Ovary (tissue), 7 donors: ENCODE measurements at regions not wholly inside any gene's neighbourhood (a gene's known extent, or its start where the extent isn't known, plus 50 kb on each side); places are given as distances from the start of the nearest gene placed in this dataset.
"Not testable (repeated sequence)": the region's sequence is repeated elsewhere in the genome, so short reads cannot be mapped to it uniquely, and the experiment has no call there.

Experiments
- DNase-seq, 5 donors: peaks; one replicate each; pipeline ENCODE4 v3.0.0-alpha.2; 2019 to 2020
- H3K27ac ChIP-seq, 2 donors: fragments of 200-600 bp; one replicate each; pipeline versions ENCODE4 v1.5.1 to v1.8.0; 2019 to 2022
- H3K27me3 ChIP-seq: fragments of 200-600 bp; one replicate; pipeline ENCODE4 v1.8.0; 2022
- H3K36me3 ChIP-seq: fragments of 200-600 bp; sonication (generic); one replicate; pipeline ENCODE4 v1.5.1; 2019
- H3K4me1 ChIP-seq: one replicate; pipeline ENCODE4 v1.8.1; 2013; ENCODE audit warnings: mild to moderate bottlenecking, moderate library complexity; ENCODE audit not compliant: insufficient read depth
- H3K4me3 ChIP-seq: fragments of 200-600 bp; sonication (generic); one replicate; pipeline ENCODE4 v1.5.1; 2017
- H3K9me3 ChIP-seq, 2 donors: fragments of 200-600 bp in 1 of 2; sonication (generic) in 1 of 2; one replicate each; pipeline versions ENCODE4 v1.5.1 to v1.8.1; 2013 to 2019; ENCODE audit warnings: mild to moderate bottlenecking in 1 of 2, moderate library complexity in 1 of 2
- CTCF ChIP-seq, 3 donors: fragments of 450-650 bp in 2 of 3; fragments of 200-600 bp in 1 of 3; IDR thresholded peaks; one replicate each; pipeline versions ENCODE4 v1.5.1 to v1.8.0; 2016 to 2022; ENCODE audit warnings: antibody characterized with exemption in 3 of 3, mild to moderate bottlenecking in 1 of 3
- EP300 ChIP-seq: sonication (generic); formaldehyde crosslinking; IDR thresholded peaks from one replicate; pipeline ENCODE4 v1.6.1; 2017; ENCODE audit warnings: antibody characterized with exemption
- POLR2A ChIP-seq: fragments of 450-650 bp; IDR thresholded peaks from one replicate; pipeline ENCODE4 v1.6.1; 2017; ENCODE audit warnings: antibody characterized with exemption, mild to moderate bottlenecking, moderate library complexity
- WGBS, 3 donors: extraction: QIAGEN DNeasy Blood & Tissue Kit in 1 of 3; methylation state at CpG; one replicate each; pipeline versions ENCODE4 v1.1.5 to v1.1.7; 2013 to 2017; 5-methylcytosine and 5-hydroxymethylcytosine counted together
- intact Hi-C, 4 donors: fragments of 100-400 bp; cut with DNase I; formaldehyde crosslinking; loops; one replicate each; pipeline versions ENCODE4 v1.11.0 to v1.15.1; 2022 to 2023
- donor health status: DM: no; HTN: no; CAD: no; lungs with moderate emphysema.
- donor health status: DM: no; HTN: no; CAD: no.
- donor health status: Bipolar disorder and iron deficiency.
- donor health status: DM: no; HTN: no; CAD: no.
- donor health status: DM: yes; HTN: yes; CAD: no.

- intact Hi-C loops, result no loop called here
- WGBS, 3 donors, result 56 to 78% (median 72%) methylated on average over 2 of the region's 2 CpGs
Measured at GRCh38 chr5:125249400-125249799, 503.0 kb upstream of the ZNF608 start.

GRCh38 chr5:125251703-125252102, 505.3 kb upstream of the ZNF608 start:
- H3K36me3 ChIP-seq, result no peaks in the 10 kb centered on the region
- no peak overlapping the region for H3K27ac ChIP-seq
- TF ChIP-seq CTCF (IDR thresholded peaks at IDR 0.05) (no peak), POLR2A (no peak)
- H3K4me1 ChIP-seq, result no peaks in the 10 kb centered on the region
- no peak for DNase-seq
- no peaks in the 10 kb centered on the region for H3K27me3 ChIP-seq
- no peaks in the 10 kb centered on the region for H3K9me3 ChIP-seq
- intact Hi-C loops, result no loop called here
- no peak overlapping the region for H3K4me3 ChIP-seq

More at GRCh38 chr5:125249400-125249799, 503.0 kb upstream of the ZNF608 start:
- Histone ChIP-seq H3K4me3 (no peak overlapping the region), H3K27ac (no peak overlapping the region), H3K27me3 (no peaks in the 10 kb centered on the region), H3K9me3 (no peaks in the 10 kb centered on the region), H3K4me1 (no peaks in the 10 kb centered on the region), H3K36me3 (no peaks in the 10 kb centered on the region)
- no peak for DNase-seq
- no peak for TF ChIP-seq EP300
- TF ChIP-seq CTCF (IDR thresholded peaks at IDR 0.05), result no peak

- intact Hi-C loops, H3K27me3 ChIP-seq, H3K27ac ChIP-seq, H3K4me3 ChIP-seq, H3K4me1 ChIP-seq, H3K9me3 ChIP-seq, DNase-seq, H3K36me3 ChIP-seq: not testable (repeated sequence)
- WGBS, 3 donors, result 90 to 99% (median 96%) methylated on average over 7 of the region's 7 CpGs
Measured at GRCh38 chr5:125253634-125254033, 507.2 kb upstream of the ZNF608 start.

GRCh38 chr5:125254267-125254666, 507.8 kb upstream of the ZNF608 start:
- no peaks in the 10 kb centered on the region for H3K4me1 ChIP-seq
- no peaks in the 10 kb centered on the region for H3K9me3 ChIP-seq
- DNase-seq, result no peak
- H3K4me3 ChIP-seq, result no peak overlapping the region
- WGBS, 3 donors, result 64 to 94% (median 72%) methylated on average over 3 of the region's 3 CpGs
- H3K27me3 ChIP-seq, result no peaks in the 10 kb centered on the region
- TF ChIP-seq CTCF (IDR thresholded peaks at IDR 0.05), result no peak
- TF ChIP-seq POLR2A, result no peak
- no peak for TF ChIP-seq EP300
- H3K27ac ChIP-seq, result no peak overlapping the region
- intact Hi-C loops, result no loop called here
- H3K36me3 ChIP-seq, result no peaks in the 10 kb centered on the region

- no peak for DNase-seq
- Histone ChIP-seq H3K27ac (no peak overlapping the region), H3K4me3 (no peak overlapping the region), H3K9me3 (no peaks in the 10 kb centered on the region), H3K36me3 (no peaks in the 10 kb centered on the region), H3K27me3 (no peaks in the 10 kb centered on the region), H3K4me1 (no peaks in the 10 kb centered on the region)
- WGBS, 3 donors, result 73 to 80% (median 75%) methylated on average over 3 of the region's 3 CpGs
- TF ChIP-seq EP300 (no peak), CTCF (IDR thresholded peaks at IDR 0.05) (no peak), POLR2A (no peak)
- intact Hi-C loops, result no loop called here
Measured at GRCh38 chr5:125256296-125256695, 509.9 kb upstream of the ZNF608 start.
